ENCODE measurements at regions not wholly inside any gene's neighbourhood (a gene's known extent, or its start where the extent isn't known, plus 50 kb on each side); places are given as distances from the start of the nearest gene placed in this dataset.

DNA sequence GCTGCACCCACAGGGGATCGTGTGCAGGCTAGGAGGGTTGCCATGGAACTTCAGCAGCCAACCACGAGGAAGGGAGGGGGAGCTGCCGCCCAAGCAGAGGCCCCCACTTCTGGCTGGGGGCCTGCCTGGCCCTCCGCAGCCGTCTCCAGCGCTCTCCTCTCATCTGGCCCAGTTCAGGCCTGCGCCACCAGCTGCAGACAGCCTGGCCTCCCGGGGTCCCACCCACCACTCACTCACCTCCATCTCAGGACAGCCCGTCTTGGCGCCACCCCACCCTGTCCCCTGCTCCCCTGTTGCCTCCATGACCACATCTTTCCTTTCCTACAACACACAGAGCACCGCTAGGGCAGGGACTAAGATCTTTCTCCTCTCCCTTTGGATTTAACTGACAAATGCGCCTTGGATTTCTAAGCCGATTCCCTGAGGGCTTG is 98.7 kb downstream of the ANKRD60 start:
- no peak overlapping the region for H3K4me3 ChIP-seq (ENCODE audit: extremely low read depth, insufficient read depth, low read length, poor library complexity, severe bottlenecking)
- H3K36me3 ChIP-seq (ENCODE audit: control insufficient read depth, insufficient read depth, low read length), result no peaks in the 10 kb centered on the region
- peaks cover 18% of the 10 kb centered on the region for H3K4me1 ChIP-seq (ENCODE audit: control insufficient read depth, insufficient read depth, low read length, poor library complexity, severe bottlenecking)
- H3K9me3 ChIP-seq (ENCODE audit: control insufficient read depth, low read length), result no peaks in the 10 kb centered on the region
- 75 to 85% methylated on average over 9 to 13 of the region's 13 CpGs for WGBS, 2 experiments (ENCODE audit: insufficient coverage in 2 of 2)
- no peak overlapping the region for H3K27ac ChIP-seq (ENCODE audit: low read depth, low read length, severe bottlenecking)

- Histone ChIP-seq H3K4me1 (ENCODE audit: control insufficient read depth, insufficient read depth, low read length, poor library complexity, severe bottlenecking) (peaks cover 18% of the 10 kb centered on the region), H3K4me3 (ENCODE audit: extremely low read depth, insufficient read depth, low read length, poor library complexity, severe bottlenecking) (no peak overlapping the region), H3K36me3 (ENCODE audit: control insufficient read depth, insufficient read depth, low read length) (no peaks in the 10 kb centered on the region), H3K9me3 (ENCODE audit: control insufficient read depth, low read length) (no peaks in the 10 kb centered on the region), H3K27ac (ENCODE audit: low read depth, low read length, severe bottlenecking) (no peak overlapping the region)
- 91 to 97% methylated on average over 9 to 12 of the region's 14 CpGs for WGBS, 2 experiments (ENCODE audit: insufficient coverage in 2 of 2)
Measured at GRCh38 chr20:58128635-58129625, 99.5 kb downstream of the ANKRD60 start.

DNA sequence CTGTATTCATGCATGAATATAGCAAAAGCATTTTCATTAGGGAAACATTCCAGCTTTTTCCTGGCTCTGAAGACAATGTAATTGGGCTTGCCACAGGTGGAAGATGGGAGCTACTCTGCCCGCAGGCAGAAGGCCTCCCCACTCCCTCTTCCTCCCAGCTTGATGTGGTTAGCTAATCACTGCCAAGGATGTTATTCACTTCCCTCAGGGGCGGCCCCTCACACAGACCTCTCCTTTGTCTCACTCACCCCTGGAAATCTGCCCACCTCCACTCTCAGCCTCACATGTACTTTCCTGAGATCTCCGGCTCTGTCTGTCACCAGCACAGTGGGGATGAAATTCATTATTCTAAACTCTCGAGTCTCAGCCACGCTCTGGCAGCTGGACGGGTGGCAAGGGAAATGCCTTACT is 100.7 kb downstream of the ANKRD60 start:
- Histone ChIP-seq H3K4me3 (ENCODE audit: extremely low read depth, insufficient read depth, low read length, poor library complexity, severe bottlenecking) (no peak overlapping the region), H3K27ac (ENCODE audit: low read depth, low read length, severe bottlenecking) (no peak overlapping the region), H3K9me3 (ENCODE audit: control insufficient read depth, low read length) (no peaks in the 10 kb centered on the region), H3K36me3 (ENCODE audit: control insufficient read depth, insufficient read depth, low read length) (no peaks in the 10 kb centered on the region), H3K4me1 (ENCODE audit: control insufficient read depth, insufficient read depth, low read length, poor library complexity, severe bottlenecking) (peaks cover 18% of the 10 kb centered on the region)
- WGBS, 2 experiments (ENCODE audit: insufficient coverage in 2 of 2), result 63 to 73% methylated on average over 6 of the region's 6 CpGs

GRCh38 chr20:58125726-58126125 is 102.7 kb downstream of the ANKRD60 start:
- peaks cover 7% of the 10 kb centered on the region for H3K4me1 ChIP-seq (ENCODE audit: control insufficient read depth, insufficient read depth, low read length, poor library complexity, severe bottlenecking)
- H3K27ac ChIP-seq (ENCODE audit: low read depth, low read length, severe bottlenecking), result no peak overlapping the region
- H3K4me3 ChIP-seq (ENCODE audit: extremely low read depth, insufficient read depth, low read length, poor library complexity, severe bottlenecking), result no peak overlapping the region
- no peaks in the 10 kb centered on the region for H3K36me3 ChIP-seq (ENCODE audit: control insufficient read depth, insufficient read depth, low read length)
- H3K9me3 ChIP-seq (ENCODE audit: control insufficient read depth, low read length), result no peaks in the 10 kb centered on the region

DNA sequence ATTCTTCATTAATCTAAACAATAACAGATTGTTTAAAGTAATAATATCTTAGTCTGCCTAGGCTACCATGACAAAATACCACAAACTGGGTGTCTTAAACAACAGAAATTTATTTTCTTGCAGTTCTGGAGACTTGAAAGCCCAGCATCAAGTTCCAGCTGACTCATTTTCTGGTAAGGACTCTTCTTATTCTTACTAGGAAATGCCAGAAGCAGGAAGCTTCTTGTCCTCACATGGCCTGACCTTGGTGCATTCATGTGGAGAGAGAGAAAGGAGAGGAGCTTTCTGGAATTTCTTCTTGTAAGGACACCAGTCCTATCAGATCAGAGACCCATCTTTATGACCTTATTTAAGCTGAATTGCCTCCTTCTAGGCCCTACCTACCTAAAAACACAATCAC is 110.5 kb downstream of the ANKRD60 start:
- Histone ChIP-seq H3K27ac (ENCODE audit: low read depth, low read length, severe bottlenecking) (no peak overlapping the region), H3K9me3 (ENCODE audit: control insufficient read depth, low read length) (no peaks in the 10 kb centered on the region), H3K4me3 (ENCODE audit: extremely low read depth, insufficient read depth, low read length, poor library complexity, severe bottlenecking) (no peak overlapping the region), H3K4me1 (ENCODE audit: control insufficient read depth, insufficient read depth, low read length, poor library complexity, severe bottlenecking) (no peaks in the 10 kb centered on the region), H3K36me3 (ENCODE audit: control insufficient read depth, insufficient read depth, low read length) (no peaks in the 10 kb centered on the region)

DNA sequence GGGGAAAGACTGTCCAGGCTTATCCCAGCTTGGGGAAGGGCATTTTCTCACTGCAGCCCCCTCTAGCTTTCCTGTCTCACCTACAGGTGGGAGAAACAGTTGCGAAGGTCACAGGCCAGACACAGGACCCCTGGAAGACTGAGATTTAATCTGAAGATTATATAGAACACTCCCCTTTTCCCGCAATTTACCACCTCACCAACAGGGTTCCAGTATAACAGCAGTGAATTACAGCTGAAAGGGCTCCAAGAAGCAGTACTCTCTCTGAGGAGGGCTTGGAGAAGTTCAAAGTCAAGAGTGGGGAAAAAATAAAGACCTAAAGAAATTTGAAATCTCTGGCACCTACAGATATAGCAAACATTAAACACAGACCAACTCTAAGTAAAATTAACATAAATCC is 111.9 kb downstream of the ANKRD60 start:
- Histone ChIP-seq H3K9me3 (ENCODE audit: control insufficient read depth, low read length) (no peaks in the 10 kb centered on the region), H3K4me3 (ENCODE audit: extremely low read depth, insufficient read depth, low read length, poor library complexity, severe bottlenecking) (no peak overlapping the region), H3K27ac (ENCODE audit: low read depth, low read length, severe bottlenecking) (no peak overlapping the region), H3K4me1 (ENCODE audit: control insufficient read depth, insufficient read depth, low read length, poor library complexity, severe bottlenecking) (peaks cover 7% of the 10 kb centered on the region), H3K36me3 (ENCODE audit: control insufficient read depth, insufficient read depth, low read length) (no peaks in the 10 kb centered on the region)
- no CpG with 5 or more reads among the region's 2 CpGs for WGBS, 2 experiments (ENCODE audit: insufficient coverage in 2 of 2)

GRCh38 chr20:58113716-58114115 is 114.7 kb downstream of the ANKRD60 start:
- Histone ChIP-seq H3K36me3 (ENCODE audit: control insufficient read depth, insufficient read depth, low read length) (no peaks in the 10 kb centered on the region), H3K4me3 (ENCODE audit: extremely low read depth, insufficient read depth, low read length, poor library complexity, severe bottlenecking) (no peak overlapping the region), H3K4me1 (ENCODE audit: control insufficient read depth, insufficient read depth, low read length, poor library complexity, severe bottlenecking) (peaks cover 7% of the 10 kb centered on the region), H3K9me3 (ENCODE audit: control insufficient read depth, low read length) (peaks cover 6% of the 10 kb centered on the region), H3K27ac (ENCODE audit: low read depth, low read length, severe bottlenecking) (no peak overlapping the region)
- WGBS, 2 experiments (ENCODE audit: insufficient coverage in 2 of 2), result 89 to 93% methylated on average over 9 of the region's 10 CpGs

GRCh38 chr20:58112017-58112781 is 116.3 kb downstream of the ANKRD60 start:
- 87 to 95% methylated on average over 6 to 7 of the region's 7 CpGs for WGBS, 2 experiments (ENCODE audit: insufficient coverage in 2 of 2)
- H3K9me3 ChIP-seq (ENCODE audit: control insufficient read depth, low read length), result peaks cover 6% of the 10 kb centered on the region
- no peak overlapping the region for H3K4me3 ChIP-seq (ENCODE audit: extremely low read depth, insufficient read depth, low read length, poor library complexity, severe bottlenecking)
- H3K4me1 ChIP-seq (ENCODE audit: control insufficient read depth, insufficient read depth, low read length, poor library complexity, severe bottlenecking), result peaks cover 7% of the 10 kb centered on the region
- no peaks in the 10 kb centered on the region for H3K36me3 ChIP-seq (ENCODE audit: control insufficient read depth, insufficient read depth, low read length)
- no peak overlapping the region for H3K27ac ChIP-seq (ENCODE audit: low read depth, low read length, severe bottlenecking)

- H3K4me1 ChIP-seq (ENCODE audit: control insufficient read depth, insufficient read depth, low read length, poor library complexity, severe bottlenecking), result peaks cover 7% of the 10 kb centered on the region
- H3K4me3 ChIP-seq (ENCODE audit: extremely low read depth, insufficient read depth, low read length, poor library complexity, severe bottlenecking), result no peak overlapping the region
- H3K36me3 ChIP-seq (ENCODE audit: control insufficient read depth, insufficient read depth, low read length), result no peaks in the 10 kb centered on the region
- WGBS, 2 experiments (ENCODE audit: insufficient coverage in 2 of 2), result 92% methylated on average over 15 to 17 of the region's 18 CpGs
- peaks cover 6% of the 10 kb centered on the region for H3K9me3 ChIP-seq (ENCODE audit: control insufficient read depth, low read length)
- no peak overlapping the region for H3K27ac ChIP-seq (ENCODE audit: low read depth, low read length, severe bottlenecking)
Measured at GRCh38 chr20:58111310-58112016, 117.0 kb downstream of the ANKRD60 start.

- Histone ChIP-seq H3K36me3 (ENCODE audit: control insufficient read depth, insufficient read depth, low read length) (no peaks in the 10 kb centered on the region), H3K4me3 (ENCODE audit: extremely low read depth, insufficient read depth, low read length, poor library complexity, severe bottlenecking) (no peak overlapping the region), H3K27ac (ENCODE audit: low read depth, low read length, severe bottlenecking) (no peak overlapping the region), H3K9me3 (ENCODE audit: control insufficient read depth, low read length) (peaks cover 10% of the 10 kb centered on the region), H3K4me1 (ENCODE audit: control insufficient read depth, insufficient read depth, low read length, poor library complexity, severe bottlenecking) (peaks cover 7% of the 10 kb centered on the region)
- WGBS, 2 experiments (ENCODE audit: insufficient coverage in 2 of 2), result 92 to 100% methylated on average over 2 of the region's 3 CpGs
Measured at GRCh38 chr20:58109918-58110635, 118.4 kb downstream of the ANKRD60 start.
